NCI-H748 treated with DMSO at 0.1 percent for 48 hours (cell line): ENCODE measurements at regions not wholly inside any gene's neighbourhood (a gene's known extent, or its start where the extent isn't known, plus 50 kb on each side); places are given as distances from the start of the nearest gene placed in this dataset.
"Not testable (repeated sequence)": the region's sequence is repeated elsewhere in the genome, so short reads cannot be mapped to it uniquely, and the experiment has no call there.

Experiments
- DNase-seq: peaks from one replicate; lab custom pipeline; 2025; lab: John Stamatoyannopoulos, UW

DNA sequence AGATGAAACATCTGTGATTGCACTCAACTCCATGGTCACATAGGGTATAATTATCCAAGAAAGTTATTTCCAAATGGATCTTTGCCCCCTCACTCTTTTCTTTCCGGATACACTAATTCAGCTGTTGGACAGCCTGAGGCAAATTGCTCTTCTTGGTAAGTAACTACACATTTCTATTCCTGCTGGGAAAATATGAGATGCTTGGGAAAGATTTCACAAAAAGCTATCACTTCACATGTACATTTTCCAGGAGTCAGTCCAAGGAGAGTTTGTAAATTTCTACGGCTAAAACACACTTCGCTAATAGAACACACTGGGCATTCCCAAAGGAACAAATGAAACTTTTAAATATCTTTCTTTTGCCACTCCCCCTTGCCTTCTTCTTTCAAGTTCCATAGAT lies 123.0 kb upstream of the GRIA1 start:
- no peak for DNase-seq

DNA sequence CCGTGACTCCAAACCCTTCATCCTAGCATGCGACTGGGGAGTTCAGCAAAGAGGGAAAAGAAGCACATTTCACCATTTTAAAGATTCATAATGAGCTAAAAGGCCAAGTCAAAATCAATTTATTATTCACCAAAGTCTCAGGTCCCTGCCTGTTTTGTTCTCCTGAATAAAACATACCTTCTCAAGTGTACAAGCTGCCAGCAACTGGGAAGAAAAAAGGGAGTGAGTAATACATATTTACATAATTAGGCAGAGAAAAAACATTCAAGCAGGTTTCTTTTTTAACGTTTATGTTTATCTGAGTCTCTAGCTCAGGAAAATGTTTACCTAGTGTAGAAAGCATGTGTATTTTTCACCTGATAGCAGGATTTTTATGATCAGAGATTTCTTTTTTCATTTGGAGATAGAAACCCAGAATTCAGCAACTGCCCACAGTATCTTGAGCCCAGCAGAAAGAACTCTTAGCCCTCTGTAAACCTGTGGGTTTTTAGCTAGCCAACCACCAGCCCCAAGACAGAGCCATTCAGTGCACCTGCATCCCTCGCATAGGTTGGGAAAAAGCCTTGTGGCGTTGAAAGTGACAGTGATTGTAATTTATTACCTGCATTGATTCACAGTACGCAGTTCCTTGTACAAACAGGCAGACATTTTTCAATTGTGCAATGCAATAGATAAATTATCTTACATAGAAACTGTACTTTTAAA lies 117.9 kb upstream of the GRIA1 start:
- DNase-seq, result peak; percentile 90

DNA sequence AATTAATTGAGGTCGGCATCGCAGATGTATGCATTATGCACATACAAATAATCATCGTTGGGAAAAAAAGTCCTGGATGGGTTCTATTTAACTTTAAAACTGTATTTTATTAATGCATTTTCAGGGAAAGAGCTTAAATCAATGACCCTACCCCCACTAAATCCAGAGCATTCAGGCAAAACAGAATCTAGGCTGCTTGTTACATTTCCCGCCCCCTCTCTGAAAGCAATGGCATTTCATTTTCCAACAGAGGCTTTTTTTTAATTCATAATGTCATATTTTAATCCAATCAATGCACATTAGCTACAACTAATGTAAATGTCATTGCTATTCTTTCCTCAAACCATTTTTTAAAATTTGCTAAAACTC lies 117.4 kb upstream of the GRIA1 start:
- no peak for DNase-seq

DNA sequence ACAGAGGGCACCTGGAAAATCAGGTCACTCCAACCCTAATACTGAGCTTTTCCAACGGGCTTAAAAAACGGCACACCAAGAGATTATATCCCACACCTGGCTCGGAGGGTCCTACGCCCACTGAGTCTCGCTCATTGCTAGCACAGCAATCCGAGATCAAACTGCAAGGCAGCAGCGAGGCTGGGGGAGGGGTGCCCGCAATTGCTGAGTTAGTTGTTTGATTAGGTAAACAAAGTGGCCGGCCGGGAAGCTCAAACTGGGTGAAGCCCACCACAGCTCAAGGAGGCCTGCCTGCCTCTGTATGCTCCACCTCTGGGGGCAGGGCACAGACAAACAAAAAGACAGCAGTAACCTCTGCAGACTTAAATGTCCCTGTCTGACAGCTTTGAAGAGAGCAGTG lies 108.8 kb upstream of the GRIA1 start:
- not testable (repeated sequence) for DNase-seq

DNA sequence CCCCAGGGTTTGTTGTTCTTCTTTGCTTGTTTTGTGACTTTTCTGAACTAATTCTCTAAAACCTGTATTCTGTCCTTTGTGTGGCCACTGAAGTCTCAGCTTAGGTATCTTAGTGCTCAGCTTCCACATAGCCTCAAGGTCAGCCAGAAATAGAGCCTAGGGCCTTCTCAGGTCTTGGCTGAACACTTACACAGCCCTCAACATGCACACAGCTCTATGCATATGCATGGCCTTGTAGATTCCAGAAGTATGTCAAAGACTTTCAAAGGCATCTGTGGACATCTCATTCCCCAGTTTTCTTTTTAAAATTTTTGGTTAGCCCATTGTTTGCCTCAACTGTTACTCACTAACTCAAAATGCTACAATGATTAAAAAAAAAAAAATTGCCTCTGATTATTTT lies 99.9 kb upstream of the GRIA1 start:
- no peak for DNase-seq

DNA sequence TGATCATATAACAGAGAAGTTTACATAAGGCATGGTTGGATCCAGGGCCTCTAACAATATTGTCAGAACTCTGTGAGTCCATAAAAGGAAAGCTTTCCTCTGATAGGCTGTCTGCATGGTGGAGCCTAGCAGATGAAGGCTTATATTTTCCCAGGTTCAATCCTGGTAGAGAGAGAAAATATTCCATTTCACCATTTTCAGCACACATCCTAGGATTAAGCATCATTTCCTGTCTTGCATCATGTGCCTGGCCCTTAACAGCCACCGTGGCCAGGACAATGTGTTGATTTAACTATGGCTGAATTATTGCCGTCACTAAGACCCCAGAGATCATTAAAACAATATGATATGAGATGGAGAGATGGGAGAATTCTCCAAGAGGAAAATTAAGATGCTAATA lies 90.9 kb upstream of the GRIA1 start:
- DNase-seq, result no peak

DNA sequence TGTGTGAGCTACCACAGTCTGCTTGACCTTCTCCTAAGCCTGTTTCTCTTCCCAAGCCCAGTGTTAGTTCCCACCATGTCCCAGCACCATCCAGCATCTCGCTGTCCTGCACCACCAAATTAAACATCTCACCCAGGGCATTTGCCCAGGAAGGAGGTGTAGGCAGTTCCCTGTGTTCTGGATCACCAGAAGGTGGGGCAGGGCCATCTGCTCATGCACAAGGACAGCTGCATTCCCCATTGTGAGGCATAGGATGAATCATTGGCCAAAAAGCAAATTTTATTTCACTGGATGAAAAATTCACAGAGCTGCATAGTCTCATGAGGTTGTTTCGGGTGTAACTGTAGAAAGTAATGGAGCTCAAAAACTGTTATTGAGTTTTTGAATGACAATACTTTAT lies 89.5 kb upstream of the GRIA1 start:
- DNase-seq, result no peak

DNA sequence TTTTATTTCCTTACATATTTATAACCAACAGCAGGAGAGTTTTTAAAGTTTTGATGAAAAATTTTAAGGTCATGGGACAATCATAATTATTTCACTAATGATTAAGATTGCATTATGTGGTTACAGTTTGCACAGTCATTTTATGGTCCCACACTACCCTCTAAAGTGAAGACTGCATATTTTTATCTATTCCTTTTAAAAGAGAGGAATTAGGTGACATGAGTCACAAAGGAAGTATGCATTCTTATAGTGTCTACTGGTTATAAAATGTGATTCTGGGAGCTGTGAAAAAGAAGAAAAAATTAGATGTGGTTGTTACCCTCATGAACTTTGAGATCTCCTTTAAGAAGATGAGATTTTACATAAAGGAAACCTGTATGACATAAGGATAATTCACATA lies 87.9 kb upstream of the GRIA1 start:
- DNase-seq, result no peak

DNA sequence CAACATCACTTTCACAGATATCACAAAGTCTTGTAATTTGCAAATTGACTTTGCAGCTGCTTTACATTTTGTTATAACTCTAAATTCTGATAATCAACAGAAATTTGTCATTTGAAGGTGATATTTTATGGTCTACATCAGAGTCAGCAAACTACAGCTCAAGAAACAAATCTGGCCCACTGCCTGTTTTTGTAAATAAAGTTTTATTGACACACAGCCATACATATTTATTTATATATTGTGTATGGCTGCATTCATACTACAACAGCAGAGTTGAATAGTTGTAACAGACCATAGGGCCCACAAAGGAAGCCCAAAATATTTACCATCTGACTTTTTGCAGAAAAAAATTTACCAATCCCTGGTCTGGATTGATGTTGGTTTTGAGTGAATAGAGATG lies 87.0 kb upstream of the GRIA1 start:
- DNase-seq, result no peak

DNA sequence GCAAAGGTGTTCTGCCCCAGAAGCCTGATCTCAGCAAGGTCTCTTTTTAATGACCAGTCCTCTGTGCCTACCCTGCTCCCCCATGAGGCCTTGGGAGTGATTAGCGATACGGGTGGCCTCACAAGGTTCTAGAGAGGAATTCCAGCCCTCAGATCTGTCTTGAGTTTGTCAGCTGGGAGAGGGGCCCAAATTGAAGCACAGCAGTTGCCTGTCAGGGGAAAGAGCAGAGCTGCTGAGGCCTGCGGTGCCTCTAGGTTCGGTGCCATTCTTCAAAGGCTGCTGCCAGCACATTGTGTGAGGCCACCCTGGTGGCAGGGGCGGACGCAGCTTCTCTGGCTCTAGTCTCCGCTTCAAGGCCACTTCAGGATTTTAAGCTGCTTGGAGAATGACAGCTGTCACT lies 85.7 kb upstream of the GRIA1 start:
- no peak for DNase-seq

DNA sequence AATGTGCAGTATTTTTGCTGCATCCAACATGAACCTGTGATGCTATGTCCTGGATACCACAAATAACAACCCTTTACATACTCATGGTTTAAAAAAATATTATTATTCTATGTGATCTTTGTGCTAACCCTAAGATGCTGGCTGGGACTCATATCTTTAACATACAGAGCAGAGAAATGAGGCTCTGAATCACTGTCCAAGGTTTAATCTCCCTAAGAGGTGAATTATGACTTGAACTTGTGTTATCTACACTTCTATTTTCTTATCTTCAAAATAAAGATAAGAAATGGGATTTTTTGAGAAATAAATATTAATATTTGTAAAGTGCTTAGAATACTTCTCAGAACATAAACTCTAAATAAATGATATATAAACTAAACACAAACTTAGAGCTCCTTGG lies 68.8 kb upstream of the GRIA1 start:
- DNase-seq, result no peak

DNA sequence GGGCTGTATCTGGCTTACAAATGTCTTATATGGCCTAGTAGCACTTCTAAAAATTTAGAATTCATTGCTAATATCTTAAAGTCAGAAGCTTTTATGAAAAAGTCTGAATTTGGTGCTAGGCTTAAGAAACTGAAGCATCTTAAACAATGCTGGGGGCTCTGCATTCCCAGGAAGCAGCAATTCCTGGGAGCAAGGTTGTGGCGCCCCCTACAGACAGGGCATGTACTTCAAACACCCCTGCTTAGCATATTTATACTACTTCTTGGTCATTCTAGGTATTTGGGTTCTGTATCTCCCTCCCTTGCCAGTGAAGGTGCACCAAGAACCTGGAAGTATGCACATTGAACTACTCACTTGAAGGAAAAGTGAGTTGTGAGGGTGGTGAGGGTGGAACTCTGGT lies 64.6 kb upstream of the GRIA1 start:
- peak; percentile 7 for DNase-seq

DNA sequence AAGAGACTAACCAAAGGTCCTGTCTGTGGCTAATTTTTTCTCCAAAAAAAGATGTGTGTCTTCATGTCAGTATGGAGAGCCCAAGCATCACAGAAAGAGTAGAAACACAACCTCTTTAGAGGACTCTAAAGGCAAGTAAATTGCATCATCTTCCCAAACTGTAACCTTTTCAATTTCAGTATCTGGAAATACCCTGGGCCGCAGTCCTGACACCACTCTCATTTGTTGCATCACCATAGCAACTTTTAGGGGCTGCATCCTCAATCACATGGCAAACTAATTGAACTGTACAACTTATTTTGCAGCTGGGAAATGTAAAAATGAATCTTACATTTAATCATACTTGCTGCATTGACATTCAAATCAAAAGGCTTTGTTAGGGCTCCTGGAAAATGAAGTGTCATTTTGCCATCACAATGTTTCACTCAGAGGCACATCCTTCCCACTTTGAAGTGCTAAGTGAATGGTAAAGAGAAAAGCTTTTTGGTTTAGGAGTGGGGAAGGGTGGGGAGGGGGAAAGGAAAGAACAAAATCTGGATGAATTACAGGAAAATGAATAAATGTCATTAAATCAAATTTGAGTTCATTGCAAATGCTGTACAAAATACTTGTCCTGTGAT lies 60.6 kb upstream of the GRIA1 start:
- no peak for DNase-seq

DNA sequence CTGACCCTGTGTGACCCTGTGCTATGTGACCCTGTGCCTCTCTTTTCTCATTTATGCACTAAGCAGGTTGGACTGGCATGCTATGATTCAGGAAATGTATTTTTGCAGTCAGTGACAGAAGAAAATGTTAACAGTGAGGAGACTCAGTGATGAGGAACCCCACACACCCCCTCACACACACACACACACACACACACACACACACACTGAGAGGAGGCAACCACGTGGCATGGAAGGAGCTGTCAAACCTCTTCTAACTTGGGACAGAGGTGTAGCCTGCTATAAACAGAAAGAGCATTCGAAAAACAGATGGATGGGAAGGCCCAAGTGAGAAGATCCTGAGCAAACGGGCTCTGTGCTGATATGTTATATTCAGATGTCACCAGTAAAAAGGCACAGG lies 57.9 kb upstream of the GRIA1 start:
- no peak for DNase-seq

DNA sequence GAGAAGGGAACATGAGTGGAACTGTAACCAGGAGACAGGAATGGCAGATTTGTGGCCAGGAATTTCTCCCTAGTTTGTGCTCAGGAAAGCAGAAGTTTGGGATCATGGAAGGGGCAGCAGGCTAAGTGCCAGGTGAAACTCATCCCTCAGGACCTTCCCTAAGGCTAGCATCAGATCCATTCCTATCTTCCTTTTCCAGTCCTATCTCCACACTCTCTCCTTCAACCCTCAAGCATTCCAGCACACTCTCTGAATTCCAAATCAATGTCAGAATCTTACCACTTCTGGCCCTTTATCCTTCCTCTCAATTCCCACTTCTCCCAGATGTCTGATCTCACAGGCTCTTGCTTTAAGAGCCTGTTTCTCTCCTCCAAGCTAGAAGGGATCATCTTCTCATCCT lies 53.2 kb upstream of the GRIA1 start:
- no peak for DNase-seq

DNA sequence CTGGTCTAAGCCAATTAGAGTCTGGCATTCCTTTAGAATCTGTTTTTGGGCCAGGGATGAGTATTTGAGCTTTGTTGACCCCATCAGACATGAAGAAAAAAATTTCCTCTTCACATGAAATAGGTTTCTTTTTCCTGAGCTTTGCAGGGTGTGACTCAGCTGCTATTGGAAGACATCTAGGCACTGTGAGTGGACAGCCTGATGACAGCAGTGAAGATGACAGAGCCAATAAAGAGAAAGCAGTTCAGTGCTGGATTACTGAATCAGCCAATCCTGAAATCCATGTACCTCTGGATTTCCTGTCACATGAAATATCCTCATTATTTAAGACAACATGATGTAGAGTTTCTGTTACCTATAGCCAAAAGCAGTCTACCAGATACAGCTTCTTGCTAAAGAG lies 51.3 kb upstream of the GRIA1 start:
- DNase-seq, result no peak
